ENCODE measurements at regions not wholly inside any gene's neighbourhood (a gene's known extent, or its start where the extent isn't known, plus 50 kb on each side); places are given as distances from the start of the nearest gene placed in this dataset.

DNA sequence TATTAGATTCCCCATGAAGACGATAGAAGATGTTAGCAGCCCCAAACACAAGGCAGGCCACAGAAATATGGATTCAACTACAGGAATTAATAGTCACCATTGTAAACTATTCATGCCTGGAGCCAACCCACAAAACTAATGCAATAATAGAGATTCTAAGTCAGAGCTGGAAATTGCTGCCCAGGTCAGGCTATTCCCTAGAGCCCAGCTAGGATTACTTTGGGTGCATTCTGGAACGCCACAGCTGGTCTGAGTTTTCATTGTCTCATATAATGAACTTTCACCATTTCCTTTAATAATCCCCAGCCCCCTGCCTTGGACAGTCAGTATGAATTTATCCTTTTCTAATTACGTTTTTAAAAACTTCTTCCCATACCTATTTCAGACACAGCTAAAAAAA is 252.6 kb downstream of the PAPSS1 start:
- Histone ChIP-seq H3K79me2 (replicated peaks; ENCODE audit: insufficient read depth, low read length) (no peaks in the 10 kb centered on the region), H2AFZ (ENCODE audit: low read depth, low read length) (no peak overlapping the region), H3F3A (ENCODE audit: insufficient read depth, low read length, poor library complexity, severe bottlenecking) (no peaks in the 10 kb centered on the region), H3K27ac (ENCODE audit: low read length) (no peak overlapping the region), H3K4me3 (ENCODE audit: low read length) (no peak overlapping the region), H3K9ac (ENCODE audit: low read length) (no peak overlapping the region), H3K9me2 (ENCODE audit: insufficient read depth, low read length) (no peaks in the 10 kb centered on the region), H4K20me1 (ENCODE audit: insufficient read depth) (no peaks in the 10 kb centered on the region), H3K4me2 (ENCODE audit: low read length) (no peak overlapping the region), H3K36me3 (ENCODE audit: insufficient read depth, low read length) (no peaks in the 10 kb centered on the region), H3K27me3 (ENCODE audit: insufficient read depth, low read depth, low read length) (no peaks in the 10 kb centered on the region), H3K9me3 (ENCODE audit: low read length) (no peaks in the 10 kb centered on the region)
- no peak for TF ChIP-seq TAF1 (IDR thresholded peaks at IDR 0.05; ENCODE audit: low read depth)
- TF ChIP-seq, protein P1, sequence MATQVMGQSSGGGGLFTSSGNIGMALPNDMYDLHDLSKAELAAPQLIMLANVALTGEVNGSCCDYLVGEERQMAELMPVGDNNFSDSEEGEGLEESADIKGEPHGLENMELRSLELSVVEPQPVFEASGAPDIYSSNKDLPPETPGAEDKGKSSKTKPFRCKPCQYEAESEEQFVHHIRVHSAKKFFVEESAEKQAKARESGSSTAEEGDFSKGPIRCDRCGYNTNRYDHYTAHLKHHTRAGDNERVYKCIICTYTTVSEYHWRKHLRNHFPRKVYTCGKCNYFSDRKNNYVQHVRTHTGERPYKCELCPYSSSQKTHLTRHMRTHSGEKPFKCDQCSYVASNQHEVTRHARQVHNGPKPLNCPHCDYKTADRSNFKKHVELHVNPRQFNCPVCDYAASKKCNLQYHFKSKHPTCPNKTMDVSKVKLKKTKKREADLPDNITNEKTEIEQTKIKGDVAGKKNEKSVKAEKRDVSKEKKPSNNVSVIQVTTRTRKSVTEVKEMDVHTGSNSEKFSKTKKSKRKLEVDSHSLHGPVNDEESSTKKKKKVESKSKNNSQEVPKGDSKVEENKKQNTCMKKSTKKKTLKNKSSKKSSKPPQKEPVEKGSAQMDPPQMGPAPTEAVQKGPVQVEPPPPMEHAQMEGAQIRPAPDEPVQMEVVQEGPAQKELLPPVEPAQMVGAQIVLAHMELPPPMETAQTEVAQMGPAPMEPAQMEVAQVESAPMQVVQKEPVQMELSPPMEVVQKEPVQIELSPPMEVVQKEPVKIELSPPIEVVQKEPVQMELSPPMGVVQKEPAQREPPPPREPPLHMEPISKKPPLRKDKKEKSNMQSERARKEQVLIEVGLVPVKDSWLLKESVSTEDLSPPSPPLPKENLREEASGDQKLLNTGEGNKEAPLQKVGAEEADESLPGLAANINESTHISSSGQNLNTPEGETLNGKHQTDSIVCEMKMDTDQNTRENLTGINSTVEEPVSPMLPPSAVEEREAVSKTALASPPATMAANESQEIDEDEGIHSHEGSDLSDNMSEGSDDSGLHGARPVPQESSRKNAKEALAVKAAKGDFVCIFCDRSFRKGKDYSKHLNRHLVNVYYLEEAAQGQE (IDR thresholded peaks at IDR 0.05; ENCODE audit: borderline replicate concordance), result no peak
- TF ChIP-seq, protein P2, sequence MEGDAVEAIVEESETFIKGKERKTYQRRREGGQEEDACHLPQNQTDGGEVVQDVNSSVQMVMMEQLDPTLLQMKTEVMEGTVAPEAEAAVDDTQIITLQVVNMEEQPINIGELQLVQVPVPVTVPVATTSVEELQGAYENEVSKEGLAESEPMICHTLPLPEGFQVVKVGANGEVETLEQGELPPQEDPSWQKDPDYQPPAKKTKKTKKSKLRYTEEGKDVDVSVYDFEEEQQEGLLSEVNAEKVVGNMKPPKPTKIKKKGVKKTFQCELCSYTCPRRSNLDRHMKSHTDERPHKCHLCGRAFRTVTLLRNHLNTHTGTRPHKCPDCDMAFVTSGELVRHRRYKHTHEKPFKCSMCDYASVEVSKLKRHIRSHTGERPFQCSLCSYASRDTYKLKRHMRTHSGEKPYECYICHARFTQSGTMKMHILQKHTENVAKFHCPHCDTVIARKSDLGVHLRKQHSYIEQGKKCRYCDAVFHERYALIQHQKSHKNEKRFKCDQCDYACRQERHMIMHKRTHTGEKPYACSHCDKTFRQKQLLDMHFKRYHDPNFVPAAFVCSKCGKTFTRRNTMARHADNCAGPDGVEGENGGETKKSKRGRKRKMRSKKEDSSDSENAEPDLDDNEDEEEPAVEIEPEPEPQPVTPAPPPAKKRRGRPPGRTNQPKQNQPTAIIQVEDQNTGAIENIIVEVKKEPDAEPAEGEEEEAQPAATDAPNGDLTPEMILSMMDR (IDR thresholded peaks at IDR 0.05; ENCODE audit: poor library complexity, severe bottlenecking), result no peak

DNA sequence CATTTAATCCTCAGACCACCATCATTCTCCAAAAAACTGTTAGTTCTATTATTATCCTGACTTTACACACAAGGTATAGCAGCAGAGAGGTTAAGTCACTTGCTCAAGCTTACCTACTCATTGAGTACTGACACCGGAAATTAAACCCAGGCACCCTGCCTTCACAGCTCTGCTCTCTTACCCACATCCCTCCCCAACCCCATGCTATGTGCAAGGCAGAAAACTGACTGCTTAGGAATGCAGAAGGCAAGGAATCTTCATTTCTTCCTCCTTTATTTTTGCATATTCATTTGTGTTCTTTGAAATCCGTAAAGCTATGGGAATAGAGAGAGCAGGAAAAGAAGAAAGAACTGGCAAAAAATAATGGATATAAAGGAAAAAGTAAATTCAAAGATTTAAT is 261.8 kb downstream of the PAPSS1 start:
- Histone ChIP-seq H2AFZ (ENCODE audit: low read depth, low read length) (no peak overlapping the region), H4K20me1 (ENCODE audit: insufficient read depth) (no peaks in the 10 kb centered on the region), H3K4me3 (ENCODE audit: low read length) (no peak overlapping the region), H3K27ac (ENCODE audit: low read length) (no peak overlapping the region), H3K27me3 (ENCODE audit: insufficient read depth, low read depth, low read length) (no peaks in the 10 kb centered on the region), H3K9ac (ENCODE audit: low read length) (no peak overlapping the region), H3K9me3 (ENCODE audit: low read length) (no peaks in the 10 kb centered on the region), H3K36me3 (ENCODE audit: insufficient read depth, low read length) (no peaks in the 10 kb centered on the region), H3K4me2 (ENCODE audit: low read length) (no peak overlapping the region), H3K9me2 (ENCODE audit: insufficient read depth, low read length) (no peaks in the 10 kb centered on the region), H3F3A (ENCODE audit: insufficient read depth, low read length, poor library complexity, severe bottlenecking) (no peaks in the 10 kb centered on the region), H3K79me2 (replicated peaks; ENCODE audit: insufficient read depth, low read length) (no peaks in the 10 kb centered on the region)
- TF ChIP-seq EP300 (conservative IDR thresholded peaks at IDR 0.05; ENCODE audit: poor library complexity, severe bottlenecking) (no peak), SMC3 (conservative IDR thresholded peaks at IDR 0.05; ENCODE audit: poor library complexity) (no peak), MXI1 (conservative IDR thresholded peaks at IDR 0.05; ENCODE audit: poor library complexity, severe bottlenecking) (no peak), RAD21 (conservative IDR thresholded peaks at IDR 0.05) (no peak), EZH2 (IDR thresholded peaks at IDR 0.05; ENCODE audit: borderline replicate concordance, insufficient read depth, low read length, poor library complexity, severe bottlenecking) (no peak), TAF1 (IDR thresholded peaks at IDR 0.05; ENCODE audit: low read depth) (no peak), POLR2AphosphoS5 (IDR thresholded peaks at IDR 0.05) (no peak)
- TF ChIP-seq, protein P2 (IDR thresholded peaks at IDR 0.05; ENCODE audit: poor library complexity, severe bottlenecking), result no peak
- TF ChIP-seq, protein P1 (IDR thresholded peaks at IDR 0.05; ENCODE audit: borderline replicate concordance), result no peak

All from neural cell (in vitro differentiated cells).